ENCODE measurements at regions not wholly inside any gene's neighbourhood (a gene's known extent, or its start where the extent isn't known, plus 50 kb on each side); places are given as distances from the start of the nearest gene placed in this dataset.

DNA sequence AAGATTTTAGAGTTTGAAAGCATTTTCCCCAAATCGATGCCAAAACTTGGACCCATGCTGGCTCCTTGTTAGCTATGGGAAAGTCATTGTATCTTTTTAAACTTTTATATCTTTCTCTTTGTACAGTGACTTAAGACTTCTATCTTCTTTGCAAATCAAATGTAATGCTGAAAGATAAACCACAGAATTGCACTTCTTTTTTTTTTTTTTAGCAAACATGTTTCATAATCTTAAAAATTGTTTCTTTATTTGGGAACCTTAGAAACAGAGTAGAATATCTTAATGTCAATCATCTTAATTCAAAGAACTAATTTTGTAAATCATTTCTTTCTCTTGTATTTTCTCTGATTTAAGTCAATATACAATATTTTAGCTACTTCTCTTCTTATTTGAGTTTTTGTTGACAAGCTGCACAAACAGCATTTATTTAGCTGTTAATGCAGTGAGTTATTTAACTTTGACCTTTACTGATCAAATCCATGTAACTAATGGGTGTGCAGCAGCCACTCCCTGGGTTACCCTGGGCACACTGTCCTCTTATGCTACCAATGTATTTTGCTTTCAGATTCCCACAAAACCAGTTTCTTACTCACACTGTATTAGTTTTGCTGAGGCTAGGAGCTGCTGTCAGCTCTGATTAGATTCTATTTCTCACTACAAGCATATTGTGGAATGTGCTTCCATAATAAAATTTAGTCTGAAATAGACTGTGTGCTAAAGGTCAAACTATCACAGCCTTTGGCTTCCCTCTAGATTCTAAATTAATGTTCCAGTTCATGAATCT is 279.6 kb downstream of the ADGB start:
- TF ChIP-seq POLR2A (IDR thresholded peaks at IDR 0.05), result no peak
- no peak for TF ChIP-seq CTCF (IDR thresholded peaks at IDR 0.05)

Measured in uterus (tissue), 2 donors.